Activated CD4-positive, alpha-beta T cell treated with anti-CD3 and anti-CD28 coated beads, Interleukin-2, amount 50 U/mL, for 24 hours (primary cell): ENCODE measurements at regions not wholly inside any gene's neighbourhood (a gene's known extent, or its start where the extent isn't known, plus 50 kb on each side); places are given as distances from the start of the nearest gene placed in this dataset.
"Not testable (repeated sequence)": the region's sequence is repeated elsewhere in the genome, so short reads cannot be mapped to it uniquely, and the experiment has no call there.

ENCODE experiments used
- DNase-seq, 2 donors: peaks; one replicate each; pipeline ENCODE4 v3.0.0-alpha.2; 2020; ENCODE audit warnings: low read depth in 1 of 2, low spot score in 1 of 2

- DNase-seq = no peak
These were observed 892.2 kb upstream of the ZEB2 start for GRCh38 chr2:145412155-145412554.

GRCh38 chr2:145411493-145411892 lies 891.6 kb upstream of the ZEB2 start:
- DNase-seq = no peak

GRCh38 chr2:145410086-145410485 lies 890.2 kb upstream of the ZEB2 start:
- DNase-seq = no peak

- no peak for DNase-seq
These were observed 889.1 kb upstream of the ZEB2 start for GRCh38 chr2:145408980-145409379.

GRCh38 chr2:145404690-145405089 lies 884.8 kb upstream of the ZEB2 start:
- no peak for DNase-seq

- DNase-seq = no peak
These were observed 882.9 kb upstream of the ZEB2 start for GRCh38 chr2:145402706-145403277.

- no peak for DNase-seq
These were observed 879.2 kb upstream of the ZEB2 start for GRCh38 chr2:145399131-145399530.

- DNase-seq = no peak
These were observed 874.3 kb upstream of the ZEB2 start for GRCh38 chr2:145394181-145394580.

GRCh38 chr2:145386973-145387372 lies 867.1 kb upstream of the ZEB2 start:
- DNase-seq = no peak

GRCh38 chr2:145383961-145384360 lies 864.0 kb upstream of the ZEB2 start:
- no peak for DNase-seq

GRCh38 chr2:145380436-145381017 lies 860.6 kb upstream of the ZEB2 start:
- DNase-seq = no peak

- DNase-seq = no peak
These were observed 860.0 kb upstream of the ZEB2 start for GRCh38 chr2:145379934-145380333.

- no peak for DNase-seq
These were observed 854.2 kb upstream of the ZEB2 start for GRCh38 chr2:145374165-145374564.

GRCh38 chr2:145367334-145367733 lies 847.4 kb upstream of the ZEB2 start:
- DNase-seq = not testable (repeated sequence)

- DNase-seq = no peak
These were observed 846.4 kb upstream of the ZEB2 start for GRCh38 chr2:145366341-145366740.

GRCh38 chr2:145360129-145360790 lies 840.3 kb upstream of the ZEB2 start:
- no peak for DNase-seq

- no peak for DNase-seq
These were observed 839.6 kb upstream of the ZEB2 start for GRCh38 chr2:145359561-145359960.

- no peak for DNase-seq
These were observed 836.1 kb upstream of the ZEB2 start for GRCh38 chr2:145356056-145356455.

- no peak for DNase-seq
These were observed 832.6 kb upstream of the ZEB2 start for GRCh38 chr2:145352484-145352883.

- no peak for DNase-seq
These were observed 832.0 kb upstream of the ZEB2 start for GRCh38 chr2:145351864-145352425.

- no peak for DNase-seq
These were observed 830.1 kb upstream of the ZEB2 start for GRCh38 chr2:145350011-145350410.

GRCh38 chr2:145344076-145344724 lies 824.3 kb upstream of the ZEB2 start:
- DNase-seq = no peak
